Neural progenitor cell (in vitro differentiated cells): ENCODE measurements at regions not wholly inside any gene's neighbourhood (a gene's known extent, or its start where the extent isn't known, plus 50 kb on each side); places are given as distances from the start of the nearest gene placed in this dataset.

Experiments used
- DNase-seq: peaks from one replicate; pipeline ENCODE4 v3.0.0-alpha.2; 2016; ENCODE audit warnings: low spot score
- H2AFZ ChIP-seq: fragments of 200-600 bp; sonication (generic); replicated peaks from 2 replicates; pipeline ENCODE4 v1.6.1; 2016; ENCODE audit warnings: antibody characterized with exemption
- H3F3A ChIP-seq: fragments of 200-600 bp; sonication (generic); 2 replicates; pipeline ENCODE4 v1.6.1; 2016; ENCODE audit warnings: antibody characterized with exemption, low read depth
- H3K27ac ChIP-seq: fragments of 200-600 bp; sonication (generic); 2 replicates; pipeline ENCODE4 v1.5.1; 2016; ENCODE audit warnings: mild to moderate bottlenecking
- H3K27me3 ChIP-seq: fragments of 200-600 bp; sonication (generic); 2 replicates; pipeline ENCODE4 v1.6.1; 2016; ENCODE audit warnings: mild to moderate bottlenecking, moderate library complexity
- H3K36me3 ChIP-seq: fragments of 200-600 bp; sonication (generic); 2 replicates; pipeline ENCODE4 v1.5.1; 2016
- H3K4me1 ChIP-seq: fragments of 200-600 bp; sonication (generic); 2 replicates; pipeline ENCODE4 v1.6.1; 2016; ENCODE audit warnings: mixed run types
- H3K4me2 ChIP-seq: fragments of 200-600 bp; sonication (generic); 2 replicates; pipeline ENCODE4 v1.6.1; 2016
- H3K4me3 ChIP-seq: fragments of 200-600 bp; sonication (generic); 2 replicates; pipeline ENCODE4 v1.5.1; 2016
- H3K79me2 ChIP-seq: fragments of 200-600 bp; sonication (generic); 2 replicates; pipeline ENCODE4 v1.6.1; 2016; ENCODE audit warnings: low read depth
- H3K9ac ChIP-seq: fragments of 200-600 bp; sonication (generic); 2 replicates; pipeline ENCODE4 v1.6.1; 2016
- H3K9me3 ChIP-seq: fragments of 200-600 bp; sonication (generic); 2 replicates; pipeline ENCODE4 v1.5.1; 2016; ENCODE audit warnings: low read depth
- H4K20me1 ChIP-seq: fragments of 200-600 bp; sonication (generic); 2 replicates; pipeline ENCODE4 v1.6.1; 2016; ENCODE audit warnings: low read depth
- H3K27ac Mint-ChIP-seq: 3 replicates; pipeline ENCODE4 v1.8.0; 2021; ENCODE audit warnings: mixed read lengths
- H3K27me3 Mint-ChIP-seq: 2 replicates; pipeline ENCODE4 v1.8.0; 2022; ENCODE audit warnings: low read depth, mild to moderate bottlenecking, inconsistent platforms, moderate library complexity, mixed read lengths; ENCODE audit not compliant: insufficient read depth
- H3K36me3 Mint-ChIP-seq: 3 replicates; pipeline ENCODE4 v1.8.0; 2021; ENCODE audit warnings: mixed read lengths
- H3K4me1 Mint-ChIP-seq: 3 replicates; pipeline ENCODE4 v1.8.0; 2021; ENCODE audit warnings: mixed read lengths
- H3K4me3 Mint-ChIP-seq: 3 replicates; pipeline ENCODE4 v1.8.0; 2021; ENCODE audit warnings: mild to moderate bottlenecking, moderate library complexity, mixed read lengths
- H3K9me3 Mint-ChIP-seq: 3 replicates; pipeline ENCODE4 v1.8.0; 2020; ENCODE audit warnings: mixed read lengths
- CTCF ChIP-seq: fragments of 200-600 bp; sonication (generic); IDR thresholded peaks from 2 replicates; pipeline ENCODE4 v1.5.1; 2017; ENCODE audit warnings: antibody characterized with exemption, mild to moderate bottlenecking
- EZH2 ChIP-seq: fragments of 200-600 bp; sonication (generic); IDR thresholded peaks from 2 replicates; pipeline ENCODE4 v1.6.1; 2017; ENCODE audit warnings: antibody characterized with exemption, mild to moderate bottlenecking, moderate library complexity
- EZH2phosphoT487 ChIP-seq: fragments of 200-600 bp; sonication (generic); IDR thresholded peaks from 2 replicates; pipeline ENCODE4 v1.6.1; 2017; ENCODE audit warnings: antibody characterized with exemption

GRCh38 chr2:19216676-19217602, 141.5 kb downstream of the OSR1 start:
- no peak for DNase-seq
- H3K9me3 Mint-ChIP-seq = no peaks in the 10 kb centered on the region
- H3K36me3 Mint-ChIP-seq = no peaks in the 10 kb centered on the region
- Histone ChIP-seq H3K4me1 (no peaks in the 10 kb centered on the region), H3K36me3 (no peaks in the 10 kb centered on the region), H3K4me3 (no peak overlapping the region), H3K79me2 (no peaks in the 10 kb centered on the region), H3K27me3 (no peaks in the 10 kb centered on the region), H3K4me2 (no peak overlapping the region), H2AFZ (no peak overlapping the region), H3K9ac (no peak overlapping the region), H3K27ac (no peak overlapping the region), H3F3A (no peaks in the 10 kb centered on the region), H4K20me1 (no peaks in the 10 kb centered on the region), H3K9me3 (no peaks in the 10 kb centered on the region)
- H3K27me3 Mint-ChIP-seq = no peaks in the 10 kb centered on the region
- TF ChIP-seq EZH2phosphoT487 (no peak), EZH2 (no peak), CTCF (no peak)
- no peak overlapping the region for H3K4me3 Mint-ChIP-seq
- no peaks in the 10 kb centered on the region for H3K4me1 Mint-ChIP-seq
- H3K27ac Mint-ChIP-seq = no peak overlapping the region

- Mint-ChIP-seq H3K4me3 (no peak overlapping the region), H3K4me1 (no peaks in the 10 kb centered on the region), H3K36me3 (no peaks in the 10 kb centered on the region), H3K27ac (no peak overlapping the region), H3K27me3 (no peaks in the 10 kb centered on the region), H3K9me3 (no peaks in the 10 kb centered on the region)
- no peak overlapping the region for H3K27ac ChIP-seq
- H3K4me3 ChIP-seq = no peak overlapping the region
- no peak overlapping the region for H3K4me2 ChIP-seq
- no peaks in the 10 kb centered on the region for H3K9me3 ChIP-seq
- no peaks in the 10 kb centered on the region for H3F3A ChIP-seq
- no peaks in the 10 kb centered on the region for H4K20me1 ChIP-seq
- no peaks in the 10 kb centered on the region for H3K27me3 ChIP-seq
- H3K36me3 ChIP-seq = no peaks in the 10 kb centered on the region
- H3K4me1 ChIP-seq = no peaks in the 10 kb centered on the region
- DNase-seq = no peak
- no peak overlapping the region for H3K9ac ChIP-seq
- no peaks in the 10 kb centered on the region for H3K79me2 ChIP-seq
- no peak for TF ChIP-seq CTCF
- TF ChIP-seq EZH2phosphoT487 = no peak
- no peak for TF ChIP-seq EZH2
- H2AFZ ChIP-seq = no peak overlapping the region
These were observed 142.2 kb downstream of the OSR1 start for GRCh38 chr2:19216238-19216637.

- Histone ChIP-seq H3K27ac (no peak overlapping the region), H3K9me3 (no peaks in the 10 kb centered on the region), H2AFZ (no peak overlapping the region), H4K20me1 (no peaks in the 10 kb centered on the region), H3K79me2 (no peaks in the 10 kb centered on the region), H3F3A (no peaks in the 10 kb centered on the region), H3K4me1 (no peaks in the 10 kb centered on the region), H3K4me2 (no peak overlapping the region), H3K4me3 (no peak overlapping the region), H3K27me3 (no peaks in the 10 kb centered on the region), H3K36me3 (no peaks in the 10 kb centered on the region), H3K9ac (no peak overlapping the region)
- no peaks in the 10 kb centered on the region for H3K36me3 Mint-ChIP-seq
- H3K9me3 Mint-ChIP-seq = no peaks in the 10 kb centered on the region
- H3K4me1 Mint-ChIP-seq = no peaks in the 10 kb centered on the region
- H3K4me3 Mint-ChIP-seq = no peak overlapping the region
- no peak for TF ChIP-seq CTCF
- no peaks in the 10 kb centered on the region for H3K27me3 Mint-ChIP-seq
- H3K27ac Mint-ChIP-seq = no peak overlapping the region
- DNase-seq = no peak
These were observed 143.6 kb downstream of the OSR1 start for GRCh38 chr2:19214682-19215391.
